IPS-18a (cell line): ENCODE measurements at regions not wholly inside any gene's neighbourhood (a gene's known extent, or its start where the extent isn't known, plus 50 kb on each side); places are given as distances from the start of the nearest gene placed in this dataset.

Experiments used
- H3K27ac ChIP-seq: one replicate; pipeline ENCODE4 v1.5.1; 2013; ENCODE audit warnings: low read length
- H3K27me3 ChIP-seq: one replicate; pipeline ENCODE4 v1.6.1; 2013; ENCODE audit warnings: mild to moderate bottlenecking, low read length; ENCODE audit not compliant: control insufficient read depth, insufficient read depth
- H3K36me3 ChIP-seq: one replicate; pipeline ENCODE4 v1.6.1; 2013; ENCODE audit warnings: low read depth, low read length; ENCODE audit not compliant: control insufficient read depth
- H3K4me1 ChIP-seq: one replicate; pipeline ENCODE4 v1.6.1; 2013; ENCODE audit warnings: low read depth, low read length; ENCODE audit not compliant: control insufficient read depth
- H3K4me3 ChIP-seq: one replicate; pipeline ENCODE4 v1.5.1; 2013; ENCODE audit warnings: low read length
- H3K9ac ChIP-seq: one replicate; pipeline ENCODE4 v1.6.1; 2013; ENCODE audit warnings: mild to moderate bottlenecking, low read length, moderate library complexity
- H3K9me3 ChIP-seq: one replicate; pipeline ENCODE4 v1.6.1; 2013; ENCODE audit warnings: low read depth, low read length; ENCODE audit not compliant: control insufficient read depth

DNA sequence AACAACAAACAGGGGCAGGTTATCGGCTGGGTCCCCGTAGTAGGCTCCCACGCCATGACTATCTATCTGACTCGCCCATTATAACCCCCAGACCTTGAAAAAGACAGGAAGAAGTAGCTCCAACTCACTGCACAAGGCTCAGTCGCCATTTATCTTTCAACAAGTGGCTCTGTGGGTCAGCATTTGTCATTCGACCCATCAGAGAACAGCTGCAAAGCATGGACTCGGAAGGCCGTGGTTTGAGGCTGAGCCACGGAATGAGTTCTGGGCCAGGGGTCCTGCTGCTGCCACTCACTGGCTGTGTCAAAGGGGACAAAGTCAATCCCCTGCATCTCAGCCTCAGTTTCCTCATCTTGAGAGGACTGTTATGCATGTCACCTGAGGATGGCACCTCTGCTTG, 131.0 kb downstream of the DMRTA2 start:
- Histone ChIP-seq H3K36me3 (no peaks in the 10 kb centered on the region), H3K27ac (no peak overlapping the region)

DNA sequence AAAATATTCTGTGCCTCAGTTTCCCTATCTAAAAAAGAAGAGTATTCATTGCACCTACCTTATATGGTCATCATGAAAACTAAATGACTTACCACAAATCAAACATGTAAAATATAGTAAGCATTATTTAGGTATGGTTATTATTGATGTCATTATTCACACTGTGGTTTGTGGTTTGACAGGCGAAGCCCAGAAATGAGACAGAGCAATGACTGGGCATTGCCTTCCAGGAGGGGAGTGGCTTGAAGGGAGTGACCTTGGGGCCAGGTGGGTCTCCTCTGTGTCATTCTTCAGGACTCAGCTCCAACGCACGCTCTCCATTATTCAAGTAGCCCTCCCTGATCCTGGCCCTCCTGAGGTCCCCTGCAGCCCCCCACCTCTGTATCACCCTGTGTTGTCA, 133.7 kb downstream of the DMRTA2 start:
- H3K27me3 ChIP-seq: no peaks in the 10 kb centered on the region
- H3K9me3 ChIP-seq: no peaks in the 10 kb centered on the region
- no peak overlapping the region for H3K9ac ChIP-seq
- no peak overlapping the region for H3K27ac ChIP-seq
- no peaks in the 10 kb centered on the region for H3K36me3 ChIP-seq
- H3K4me3 ChIP-seq: no peak overlapping the region
- no peaks in the 10 kb centered on the region for H3K4me1 ChIP-seq

More for the DNA sequence above, 131.0 kb downstream of the DMRTA2 start:
- H3K9ac ChIP-seq: no peak overlapping the region
- no peaks in the 10 kb centered on the region for H3K9me3 ChIP-seq
- no peaks in the 10 kb centered on the region for H3K27me3 ChIP-seq
- H3K4me3 ChIP-seq: no peak overlapping the region
- no peaks in the 10 kb centered on the region for H3K4me1 ChIP-seq

DNA sequence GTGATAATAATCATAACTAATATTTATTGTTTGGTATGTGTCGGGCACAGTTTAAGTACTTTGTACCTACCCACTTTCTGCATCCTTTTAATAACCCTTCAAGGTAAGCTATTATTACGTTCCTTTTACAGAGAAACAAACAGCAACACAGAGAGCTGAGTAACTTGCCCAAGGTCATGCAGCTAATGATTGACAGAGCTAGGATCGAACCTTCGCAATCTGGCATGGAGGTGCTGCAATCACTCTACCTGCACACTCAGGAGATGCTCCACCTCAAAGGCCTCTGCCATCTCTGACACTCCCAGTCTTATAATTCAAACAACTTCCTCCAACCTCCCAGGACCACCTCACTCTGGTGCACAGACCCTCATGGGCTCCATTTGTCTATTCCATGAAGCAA, 137.2 kb downstream of the DMRTA2 start:
- no peak overlapping the region for H3K4me3 ChIP-seq

DNA sequence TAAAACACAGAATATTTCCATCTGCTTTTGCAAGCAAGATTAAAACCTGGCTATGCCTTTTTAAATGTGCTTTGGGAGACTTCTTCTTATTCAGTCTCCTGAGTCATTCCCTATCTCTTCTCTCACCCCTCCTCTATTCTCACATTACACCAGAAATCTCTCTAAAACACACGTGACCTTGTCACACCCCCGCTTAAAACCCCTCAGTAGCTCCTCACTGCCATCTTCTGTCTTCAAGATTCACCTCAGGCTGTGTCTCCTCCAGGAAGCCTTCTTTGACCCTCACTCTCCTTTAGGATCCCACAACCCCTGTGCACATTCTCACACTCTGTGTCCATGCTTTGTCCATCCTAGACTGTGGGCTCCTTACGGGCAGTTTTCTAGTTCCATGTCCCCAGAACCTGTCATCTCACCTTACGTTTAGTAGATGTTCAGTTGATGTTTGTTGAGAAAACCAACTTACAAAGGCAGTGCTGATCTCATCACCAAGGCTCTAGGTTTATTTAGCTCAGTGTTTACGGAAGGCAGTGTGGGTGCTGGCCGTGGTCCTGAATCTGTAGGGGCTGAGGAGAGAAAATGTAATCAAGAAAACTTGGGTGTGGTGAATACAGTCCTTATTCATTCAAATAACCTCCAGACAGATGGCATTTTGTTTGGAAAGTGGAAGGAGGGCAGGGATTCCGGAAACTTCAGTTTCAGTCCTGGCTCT, 143.5 kb downstream of the DMRTA2 start:
- Histone ChIP-seq H3K9ac (no peak overlapping the region), H3K27ac (no peak overlapping the region), H3K9me3 (no peaks in the 10 kb centered on the region), H3K36me3 (no peaks in the 10 kb centered on the region), H3K4me1 (peaks cover 16% of the 10 kb centered on the region), H3K4me3 (no peak overlapping the region), H3K27me3 (no peaks in the 10 kb centered on the region)

More for the DNA sequence above, 137.2 kb downstream of the DMRTA2 start:
- no peak overlapping the region for H3K9ac ChIP-seq
- H3K36me3 ChIP-seq: no peaks in the 10 kb centered on the region
- no peak overlapping the region for H3K27ac ChIP-seq
- H3K4me1 ChIP-seq: no peaks in the 10 kb centered on the region
- no peaks in the 10 kb centered on the region for H3K9me3 ChIP-seq
- H3K27me3 ChIP-seq: no peaks in the 10 kb centered on the region

DNA sequence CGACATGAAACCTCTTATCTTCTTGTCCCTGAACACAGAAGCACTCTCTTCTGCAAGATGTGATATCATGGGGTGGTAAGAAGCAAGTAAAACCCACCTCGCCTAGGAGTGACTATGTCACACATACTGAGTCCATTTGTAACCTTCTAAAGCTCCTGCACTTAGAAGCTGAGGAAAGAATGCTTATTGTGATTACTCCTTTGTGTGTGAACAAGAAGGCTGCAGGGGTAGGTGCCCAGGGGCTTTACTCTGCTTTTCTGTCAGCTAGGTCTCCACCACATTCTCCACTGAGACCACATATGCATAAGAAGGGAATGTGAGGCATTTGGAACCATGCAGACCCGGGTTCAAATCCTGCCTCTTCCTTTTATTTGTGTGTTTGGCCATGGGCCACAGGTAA, 144.3 kb downstream of the DMRTA2 start:
- Histone ChIP-seq H3K9me3 (no peaks in the 10 kb centered on the region), H3K27me3 (no peaks in the 10 kb centered on the region), H3K36me3 (no peaks in the 10 kb centered on the region), H3K9ac (no peak overlapping the region), H3K4me1 (peaks cover 16% of the 10 kb centered on the region), H3K4me3 (no peak overlapping the region), H3K27ac (no peak overlapping the region)

DNA sequence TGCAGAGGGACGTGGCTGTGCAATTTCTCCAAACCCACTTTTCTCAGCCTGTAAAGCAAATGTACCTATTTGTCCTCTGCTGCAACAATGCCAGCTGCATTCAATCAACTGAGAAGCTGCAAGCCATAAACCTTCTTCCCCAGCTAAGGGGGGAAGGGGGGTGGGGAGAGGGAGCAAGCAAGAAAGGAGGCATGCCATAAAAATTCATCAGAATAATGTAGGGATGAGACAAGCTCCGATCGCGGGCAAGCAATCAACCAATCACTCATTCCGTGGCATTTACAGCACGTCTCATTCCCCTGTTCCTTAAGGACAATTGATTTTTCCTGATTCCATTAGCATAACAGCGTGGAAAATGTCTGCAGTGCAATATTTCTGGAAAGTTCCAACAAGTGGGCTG, 144.8 kb downstream of the DMRTA2 start:
- Histone ChIP-seq H3K27me3 (no peaks in the 10 kb centered on the region), H3K4me1 (peaks cover 16% of the 10 kb centered on the region), H3K36me3 (no peaks in the 10 kb centered on the region), H3K4me3 (no peak overlapping the region), H3K9ac (no peak overlapping the region), H3K27ac (no peak overlapping the region), H3K9me3 (no peaks in the 10 kb centered on the region)

DNA sequence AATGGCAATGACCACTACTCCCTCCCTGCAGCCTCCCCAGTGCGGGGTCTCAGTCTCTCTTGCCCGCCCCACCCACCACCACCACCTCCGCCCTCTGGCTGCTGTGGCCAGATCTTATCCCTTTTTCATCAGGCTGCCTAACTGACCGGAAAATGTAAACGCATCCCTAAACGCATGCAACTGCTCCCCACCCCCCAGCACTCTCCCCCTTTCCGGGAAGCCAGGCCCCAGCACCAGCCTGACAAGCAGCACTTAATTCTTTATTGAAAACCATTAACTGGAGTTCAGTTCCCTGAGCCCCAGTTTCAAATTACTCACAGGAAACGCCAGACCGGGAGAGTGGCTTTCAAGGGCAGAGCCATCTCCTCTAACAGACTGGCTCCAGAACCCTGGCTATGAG, 147.7 kb downstream of the DMRTA2 start:
- no peak overlapping the region for H3K4me3 ChIP-seq
- H3K36me3 ChIP-seq: no peaks in the 10 kb centered on the region
- no peaks in the 10 kb centered on the region for H3K9me3 ChIP-seq
- no peak overlapping the region for H3K27ac ChIP-seq
- no peaks in the 10 kb centered on the region for H3K27me3 ChIP-seq
- no peak overlapping the region for H3K9ac ChIP-seq
- H3K4me1 ChIP-seq: peaks cover 16% of the 10 kb centered on the region

DNA sequence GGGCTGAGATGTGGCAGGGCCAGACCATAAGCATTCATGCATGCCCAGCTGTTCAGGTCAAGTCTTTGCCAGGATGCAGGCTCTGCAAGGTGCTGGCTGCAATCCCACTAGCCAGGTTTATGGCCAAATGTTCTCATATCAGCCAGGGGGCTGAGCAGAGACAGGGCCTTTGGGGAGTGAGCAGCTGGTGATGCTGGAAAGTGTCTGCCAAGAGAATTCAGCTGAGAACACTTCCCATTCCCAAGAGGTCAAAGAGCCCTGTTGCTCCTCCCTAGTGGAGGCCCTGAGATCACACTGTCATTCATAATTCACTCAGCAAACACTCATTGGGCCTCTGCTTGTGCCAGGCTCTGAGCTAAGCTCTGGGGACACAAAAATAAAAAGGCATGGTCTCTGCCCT, 150.3 kb downstream of the DMRTA2 start:
- H3K4me3 ChIP-seq: no peak overlapping the region
- H3K27me3 ChIP-seq: no peaks in the 10 kb centered on the region
- H3K9me3 ChIP-seq: no peaks in the 10 kb centered on the region
- H3K4me1 ChIP-seq: peaks cover 16% of the 10 kb centered on the region
- H3K9ac ChIP-seq: no peak overlapping the region
- no peaks in the 10 kb centered on the region for H3K36me3 ChIP-seq
- H3K27ac ChIP-seq: no peak overlapping the region

DNA sequence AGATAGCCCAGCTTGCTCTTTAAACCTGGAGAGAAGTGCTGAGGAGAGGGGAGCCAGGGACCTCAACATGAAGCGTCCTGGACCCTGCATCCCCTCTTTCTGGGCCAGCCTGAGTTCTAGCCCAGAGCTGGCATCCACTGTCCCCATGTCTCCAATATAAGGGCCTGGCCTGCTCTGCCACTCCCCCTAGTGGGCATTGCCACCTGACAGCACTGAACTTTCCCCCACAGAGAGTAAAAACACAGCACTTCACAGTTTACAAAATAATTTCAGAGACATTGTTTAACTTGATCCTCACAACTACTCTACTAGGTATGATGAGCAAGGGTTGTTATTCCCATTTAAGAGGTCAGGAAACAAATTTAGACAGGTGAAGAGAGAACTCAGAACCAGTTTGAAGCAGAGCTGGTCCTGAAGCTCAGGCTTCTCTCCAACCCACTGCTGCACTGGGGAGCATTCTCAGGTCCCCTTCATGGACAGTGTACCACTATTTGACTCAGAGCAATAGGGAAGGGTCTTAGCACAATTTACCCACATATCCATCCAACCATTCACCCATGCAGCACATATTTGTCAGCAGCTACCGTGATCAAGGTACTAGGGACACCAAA, 151.2 kb downstream of the DMRTA2 start:
- Histone ChIP-seq H3K36me3 (no peaks in the 10 kb centered on the region), H3K27me3 (no peaks in the 10 kb centered on the region), H3K27ac (no peak overlapping the region), H3K9ac (no peak overlapping the region), H3K4me3 (no peak overlapping the region), H3K9me3 (no peaks in the 10 kb centered on the region), H3K4me1 (peaks cover 12% of the 10 kb centered on the region)

DNA sequence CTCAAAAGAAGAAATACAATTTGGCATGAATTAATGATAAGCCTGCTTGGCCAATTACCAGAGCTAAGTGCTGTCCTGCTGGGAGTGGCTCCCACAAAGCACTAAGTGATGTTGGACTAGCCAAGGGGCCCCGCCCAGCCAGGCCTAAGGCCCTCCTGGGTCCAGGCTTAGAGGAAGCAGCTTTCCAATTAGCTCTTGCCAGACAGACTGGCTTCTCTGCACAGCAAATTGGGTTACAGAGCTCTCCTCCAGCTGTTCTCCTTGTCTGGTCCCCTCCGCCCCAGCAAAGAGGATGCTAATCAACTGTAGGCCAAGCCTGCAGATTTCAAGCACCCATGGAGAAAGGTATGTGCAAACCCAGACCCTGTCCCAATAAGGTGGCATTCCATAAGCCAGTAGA, 151.9 kb downstream of the DMRTA2 start:
- H3K9me3 ChIP-seq: no peaks in the 10 kb centered on the region
- no peak overlapping the region for H3K4me3 ChIP-seq
- no peak overlapping the region for H3K27ac ChIP-seq
- no peak overlapping the region for H3K9ac ChIP-seq
- no peaks in the 10 kb centered on the region for H3K36me3 ChIP-seq
- peaks cover 12% of the 10 kb centered on the region for H3K4me1 ChIP-seq
- H3K27me3 ChIP-seq: no peaks in the 10 kb centered on the region

DNA sequence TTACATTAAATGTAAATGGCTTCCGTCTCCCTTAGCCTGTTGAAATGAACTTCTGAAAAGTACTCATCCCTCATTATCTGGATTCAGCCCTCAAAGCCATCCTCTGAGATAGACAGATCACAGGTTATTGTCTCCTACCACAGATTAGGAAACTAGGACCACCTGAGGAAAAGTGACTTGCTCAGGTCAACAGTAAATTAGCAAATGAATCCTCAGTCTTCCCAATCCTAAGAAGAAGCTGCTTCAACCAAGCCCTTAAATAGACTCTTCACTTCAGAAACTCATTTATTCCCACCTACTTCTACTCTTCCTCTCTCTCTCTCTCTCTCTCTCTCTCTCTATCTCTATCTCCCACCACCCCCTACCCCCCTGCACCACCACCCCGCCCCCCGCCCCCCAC, 152.3 kb downstream of the DMRTA2 start:
- Histone ChIP-seq H3K27ac (no peak overlapping the region), H3K4me3 (no peak overlapping the region), H3K36me3 (no peaks in the 10 kb centered on the region), H3K27me3 (no peaks in the 10 kb centered on the region), H3K4me1 (peaks cover 8% of the 10 kb centered on the region), H3K9ac (no peak overlapping the region), H3K9me3 (no peaks in the 10 kb centered on the region)

DNA sequence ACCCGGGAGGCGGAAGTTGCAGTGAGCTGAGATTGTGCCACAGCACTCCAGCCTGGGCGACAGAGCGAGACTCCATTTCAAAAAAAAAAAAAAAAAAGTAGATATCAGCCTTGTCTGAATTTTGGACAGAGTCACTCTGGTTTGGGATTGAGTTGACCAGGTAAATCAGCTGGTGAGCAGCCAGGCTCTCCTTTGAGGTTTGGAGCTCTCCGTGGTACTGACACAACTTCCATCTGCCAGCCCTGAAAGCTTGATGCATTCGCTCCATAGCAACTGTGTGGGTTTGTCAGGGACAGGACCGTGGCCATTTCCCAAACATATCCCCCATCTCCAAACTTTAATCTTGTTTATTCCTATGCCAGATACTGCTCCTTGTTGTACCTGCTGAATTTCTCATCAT, 155.2 kb downstream of the DMRTA2 start:
- Histone ChIP-seq H3K27ac (no peak overlapping the region), H3K4me3 (no peak overlapping the region), H3K27me3 (no peaks in the 10 kb centered on the region), H3K9ac (no peak overlapping the region), H3K36me3 (no peaks in the 10 kb centered on the region), H3K4me1 (no peaks in the 10 kb centered on the region), H3K9me3 (no peaks in the 10 kb centered on the region)
